ENCODE measurements at regions not wholly inside any gene's neighbourhood (a gene's known extent, or its start where the extent isn't known, plus 50 kb on each side); places are given as distances from the start of the nearest gene placed in this dataset.

- DNase-seq (ENCODE audit: low read depth), result no peak
Measured at GRCh38 chr3:132822266-132822665, 100.1 kb upstream of the NPHP3 start.

- no peak for DNase-seq (ENCODE audit: low read depth)
Measured at GRCh38 chr3:132821314-132821713, 99.1 kb upstream of the NPHP3 start.

DNA sequence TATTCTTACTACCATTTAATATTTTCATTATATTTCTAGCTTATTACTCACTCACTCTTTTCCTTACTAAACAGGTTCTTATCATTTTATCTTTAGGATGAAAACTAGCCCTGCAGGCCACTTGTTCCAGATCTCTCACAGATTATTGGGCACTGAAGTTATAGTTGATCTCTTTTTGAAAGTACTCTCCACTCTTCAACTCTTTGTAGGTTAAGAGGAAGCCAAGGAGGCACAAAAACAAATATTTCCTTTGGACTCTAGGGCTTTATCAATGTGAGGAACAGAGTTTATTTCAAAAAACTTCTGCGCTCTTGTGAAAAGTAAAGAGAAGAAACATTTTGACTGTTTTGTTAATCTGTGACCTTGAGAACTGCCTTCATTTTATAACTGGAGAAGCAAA is 96.0 kb upstream of the NPHP3 start:
- no peak for DNase-seq (ENCODE audit: low read depth)

- DNase-seq (ENCODE audit: low read depth), result no peak
Measured at GRCh38 chr3:132817646-132818177, 95.5 kb upstream of the NPHP3 start.

DNA sequence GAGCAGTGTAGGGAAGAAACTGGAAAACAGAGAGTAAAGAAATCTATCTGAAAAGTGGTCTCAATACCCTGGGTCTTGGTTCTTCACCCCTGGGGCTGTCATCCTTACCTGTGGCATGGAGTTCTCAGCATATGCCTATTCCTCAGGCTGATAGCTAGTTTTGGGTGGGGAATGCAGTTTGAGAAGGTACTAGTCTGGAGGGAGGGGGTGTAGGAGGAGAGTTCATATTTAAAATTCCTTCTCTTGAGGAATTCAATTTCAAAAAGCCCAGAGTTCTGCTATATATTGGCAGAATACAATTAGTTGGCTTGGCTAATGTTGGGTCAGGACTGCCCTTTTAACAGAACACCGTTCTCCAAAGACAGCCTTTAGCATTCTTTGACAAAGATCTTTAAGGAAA is 82.9 kb upstream of the NPHP3 start:
- DNase-seq (ENCODE audit: low read depth), result no peak

GRCh38 chr3:132804498-132804897 is 82.3 kb upstream of the NPHP3 start:
- no peak for DNase-seq (ENCODE audit: low read depth)

DNA sequence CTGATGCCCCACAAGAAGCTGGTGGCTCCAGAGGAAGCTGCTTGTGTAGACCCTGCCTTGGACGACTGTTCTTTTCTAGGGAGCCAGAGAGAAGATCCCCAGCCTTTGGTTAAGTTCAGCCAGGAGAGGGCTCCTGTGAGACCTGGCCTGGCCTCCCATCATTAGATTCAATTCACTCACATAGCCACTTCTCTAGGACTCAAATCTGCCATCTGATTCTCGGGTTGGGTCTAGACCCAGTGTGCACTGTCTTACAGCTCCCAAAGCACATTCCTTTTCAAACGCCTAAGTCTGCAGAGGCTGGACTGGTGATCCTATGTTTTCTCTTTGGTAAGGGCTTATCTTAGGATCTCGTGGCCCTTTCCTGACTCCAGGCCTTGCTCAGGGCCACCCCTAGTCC is 81.7 kb upstream of the NPHP3 start:
- no peak for DNase-seq (ENCODE audit: low read depth)

DNA sequence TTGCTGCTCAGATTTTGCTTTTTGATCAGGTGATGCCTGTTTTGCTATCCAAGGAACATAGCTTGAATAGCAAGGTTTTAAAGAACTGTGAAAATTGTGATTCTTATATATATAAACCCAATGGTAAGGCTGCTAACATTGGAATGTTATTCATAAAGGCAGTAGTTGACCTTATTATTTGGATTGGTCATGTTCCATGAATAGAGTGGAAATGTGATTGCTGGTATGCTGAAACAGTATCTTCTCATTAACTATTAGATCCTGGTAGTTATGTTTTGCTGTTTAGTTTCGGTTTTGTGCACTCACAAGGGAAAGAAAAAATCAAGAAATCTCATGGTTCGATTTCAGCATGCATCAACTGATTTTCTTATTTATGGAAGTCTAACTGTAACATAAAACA is 78.7 kb upstream of the NPHP3 start:
- no peak for DNase-seq (ENCODE audit: low read depth)

GRCh38 chr3:132790806-132791205 is 68.6 kb upstream of the NPHP3 start:
- DNase-seq (ENCODE audit: low read depth), result no peak

DNA sequence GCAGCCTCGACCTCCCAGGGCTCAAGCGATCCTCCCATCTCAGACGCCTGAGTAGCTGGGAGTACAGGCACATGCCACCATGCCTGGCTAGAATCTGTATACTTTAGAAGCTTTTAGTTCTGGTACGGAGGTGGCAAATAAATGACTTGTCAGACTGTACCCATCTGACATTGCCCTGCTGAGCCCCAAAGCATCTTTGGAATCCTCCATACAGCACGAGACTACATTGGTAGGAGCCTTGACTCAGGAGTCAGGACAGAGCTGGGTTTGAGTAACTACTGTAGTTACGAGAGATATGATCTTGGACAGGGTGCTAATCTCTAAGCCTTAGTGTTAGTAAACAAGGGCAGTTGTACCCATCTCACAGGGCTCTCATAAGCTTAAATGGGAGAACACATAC is 67.8 kb upstream of the NPHP3 start:
- no peak for DNase-seq (ENCODE audit: low read depth)

GRCh38 chr3:132788301-132788671 is 66.1 kb upstream of the NPHP3 start:
- DNase-seq (ENCODE audit: low read depth), result no peak

DNA sequence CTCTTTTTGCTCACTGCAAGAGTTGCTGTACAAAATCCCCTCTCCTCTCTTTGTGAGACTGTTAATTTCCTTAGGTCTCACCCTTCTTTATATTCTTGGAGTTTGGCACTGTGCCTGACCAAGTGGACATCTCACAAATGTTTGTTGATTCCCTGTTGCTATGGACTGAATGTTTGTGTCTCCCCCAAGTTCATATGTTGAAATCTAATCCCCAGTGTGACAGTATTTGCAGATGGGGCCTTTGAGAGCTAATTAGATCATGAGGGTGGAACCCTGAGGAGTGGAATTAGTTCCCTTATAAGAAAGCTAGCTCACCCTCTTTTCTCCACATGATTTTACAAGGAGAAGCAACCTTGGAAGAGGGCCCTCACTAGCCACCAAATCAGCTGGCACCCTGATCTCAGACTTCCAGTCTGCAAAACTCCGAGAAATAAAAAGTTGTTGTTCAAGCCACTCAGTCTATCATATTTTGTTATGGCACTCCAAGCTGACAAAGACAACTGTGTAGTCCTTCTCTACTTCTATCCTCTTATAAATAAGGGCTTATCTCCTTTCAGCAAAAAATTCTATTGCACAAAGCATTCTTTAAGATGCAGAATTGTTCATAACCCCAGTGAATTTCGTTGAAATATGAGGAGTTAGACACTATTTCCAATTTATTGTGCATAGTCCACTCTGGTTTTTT is 65.5 kb upstream of the NPHP3 start:
- no peak for DNase-seq (ENCODE audit: low read depth)

GRCh38 chr3:132786890-132787289 is 64.7 kb upstream of the NPHP3 start:
- no peak for DNase-seq (ENCODE audit: low read depth)

- DNase-seq (ENCODE audit: low read depth), result no peak
Measured at GRCh38 chr3:132785292-132785691, 63.1 kb upstream of the NPHP3 start.

DNA sequence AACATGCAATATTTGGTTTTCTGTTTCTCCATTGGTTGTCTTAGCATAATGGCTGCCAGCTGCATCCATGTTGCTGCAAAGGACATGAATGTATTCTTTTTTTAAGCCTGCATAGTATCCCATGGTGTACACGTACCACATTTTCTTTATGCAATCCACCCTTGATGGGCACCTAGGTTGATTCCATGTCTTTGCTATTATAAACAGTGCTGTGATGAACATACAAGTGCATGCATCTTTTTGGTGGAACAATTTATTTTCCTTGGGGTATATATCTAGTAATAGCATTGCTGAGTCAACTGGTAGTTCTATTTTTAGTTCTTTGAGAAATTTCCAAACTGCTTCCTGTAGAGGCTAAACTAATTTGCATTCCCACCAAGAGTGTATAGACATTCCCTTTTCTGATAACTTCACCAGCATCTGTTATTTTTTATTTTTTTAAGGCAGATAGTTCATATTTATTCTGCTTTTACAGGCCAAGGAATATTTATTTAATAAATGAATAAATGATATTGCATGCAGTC is 62.4 kb upstream of the NPHP3 start:
- DNase-seq (ENCODE audit: low read depth), result no peak

DNA sequence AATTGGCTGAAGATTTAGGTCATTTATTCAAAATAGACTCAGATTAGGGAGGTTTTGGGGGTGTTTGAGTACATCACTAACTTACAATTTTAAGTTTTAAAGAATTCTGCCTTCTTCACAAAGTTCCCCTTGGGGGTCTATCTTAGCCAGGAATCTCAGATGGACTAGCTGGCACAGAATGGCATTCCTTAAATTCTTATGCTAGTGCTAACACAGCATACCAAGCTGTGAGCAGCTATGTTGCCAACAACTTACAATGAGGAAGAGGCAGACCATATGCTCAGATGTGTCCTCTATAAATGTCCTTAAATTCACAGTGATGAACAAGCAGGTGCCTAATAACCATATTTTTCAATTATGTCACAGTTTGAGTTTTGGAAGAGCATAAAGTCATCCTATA is 60.9 kb upstream of the NPHP3 start:
- no peak for DNase-seq (ENCODE audit: low read depth)

DNA sequence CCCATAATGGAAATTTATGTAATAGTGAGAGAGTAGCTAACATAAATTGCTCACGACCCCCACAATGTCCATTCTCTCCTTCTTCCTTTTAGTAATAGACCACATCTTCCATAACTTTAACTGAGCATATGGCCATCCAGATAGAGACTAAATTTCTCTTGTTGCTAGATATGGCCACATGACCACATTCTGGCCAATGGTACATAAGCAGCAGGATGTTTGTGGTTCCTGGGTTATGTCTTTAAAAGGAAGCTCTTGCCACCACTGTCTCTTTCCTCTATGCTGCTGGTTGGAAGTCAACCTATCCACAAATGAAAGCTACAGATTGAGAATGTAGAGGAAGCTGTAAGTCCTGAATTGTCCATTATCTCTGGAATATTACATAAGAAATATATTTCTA is 59.7 kb upstream of the NPHP3 start:
- DNase-seq (ENCODE audit: low read depth), result peak; percentile 65

GRCh38 chr3:132777171-132777570 is 55.0 kb upstream of the NPHP3 start:
- no peak for DNase-seq (ENCODE audit: low read depth)

- DNase-seq (ENCODE audit: low read depth), result no peak
Measured at GRCh38 chr3:132773071-132773619, 50.9 kb upstream of the NPHP3 start.

DNA sequence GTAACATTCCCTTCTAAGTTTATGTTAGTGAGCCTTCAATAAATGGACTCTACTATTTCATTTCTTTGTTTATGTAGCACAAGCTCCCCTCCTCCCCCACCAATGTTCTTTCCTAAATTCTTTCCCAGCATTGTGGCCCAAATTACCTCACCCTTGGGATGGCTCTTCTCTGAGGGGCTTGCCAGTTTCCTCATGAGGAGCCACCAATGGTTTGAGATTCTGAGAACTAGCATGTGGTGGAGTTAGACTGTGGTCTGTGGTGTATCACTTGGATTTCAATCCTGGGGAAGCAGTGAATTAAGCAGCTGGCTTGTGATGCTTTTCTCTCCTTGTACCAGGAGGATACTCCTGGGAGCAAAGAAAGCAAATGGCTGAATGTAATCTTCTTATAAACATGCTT is 50.0 kb upstream of the NPHP3 start:
- no peak for DNase-seq (ENCODE audit: low read depth)

All from CMK (cell line).